ENCODE measurements at regions not wholly inside any gene's neighbourhood (a gene's known extent, or its start where the extent isn't known, plus 50 kb on each side); places are given as distances from the start of the nearest gene placed in this dataset.
"Not testable (repeated sequence)": the region's sequence is repeated elsewhere in the genome, so short reads cannot be mapped to it uniquely, and the experiment has no call there.

GRCh38 chr1:201641524-201642253, 102.8 kb downstream of the NAV1 start:
- peaks cover 57% of the 10 kb centered on the region for H3K4me1 ChIP-seq
- no peak overlapping the region for H3K4me3 ChIP-seq
- H3K36me3 ChIP-seq = no peaks in the 10 kb centered on the region
- no peak for DNase-seq
- no peaks in the 10 kb centered on the region for H3K9me3 ChIP-seq (replicated peaks)
- H3K27ac ChIP-seq (replicated peaks) = peak overlapping the region; percentile 77
- no peaks in the 10 kb centered on the region for H3K27me3 ChIP-seq (ENCODE audit: low read depth)
- TF ChIP-seq CTCF (IDR thresholded peaks at IDR 0.05; ENCODE audit: borderline replicate concordance) = no peak
- intact Hi-C loops (cut with micrococcal nuclease) = no loop called here

- Histone ChIP-seq H3K27ac (replicated peaks) (no peak overlapping the region), H3K4me3 (no peak overlapping the region), H3K27me3 (ENCODE audit: low read depth) (no peaks in the 10 kb centered on the region), H3K4me1 (peaks cover 57% of the 10 kb centered on the region), H3K36me3 (no peaks in the 10 kb centered on the region), H3K9me3 (replicated peaks) (no peaks in the 10 kb centered on the region)
- TF ChIP-seq CTCF (IDR thresholded peaks at IDR 0.05; ENCODE audit: borderline replicate concordance) = no peak
- no peak for DNase-seq
- intact Hi-C loops (cut with micrococcal nuclease) = no loop called here
Measured at GRCh38 chr1:201643835-201644104, 104.8 kb downstream of the NAV1 start.

- no peak overlapping the region for H3K27ac ChIP-seq (replicated peaks)
- no peaks in the 10 kb centered on the region for H3K36me3 ChIP-seq
- H3K27me3 ChIP-seq (ENCODE audit: low read depth) = no peaks in the 10 kb centered on the region
- DNase-seq = no peak
- peaks cover 57% of the 10 kb centered on the region for H3K4me1 ChIP-seq
- no peak for TF ChIP-seq CTCF (IDR thresholded peaks at IDR 0.05; ENCODE audit: borderline replicate concordance)
- intact Hi-C loops (cut with micrococcal nuclease) = no loop called here
- H3K4me3 ChIP-seq = no peak overlapping the region
- H3K9me3 ChIP-seq (replicated peaks) = no peaks in the 10 kb centered on the region
Measured at GRCh38 chr1:201644197-201644596, 105.3 kb downstream of the NAV1 start.

- H3K4me1 ChIP-seq = peaks cover 57% of the 10 kb centered on the region
- H3K4me3 ChIP-seq; intact Hi-C loops (cut with micrococcal nuclease): not testable (repeated sequence)
Measured at GRCh38 chr1:201645000-201645399, 106.1 kb downstream of the NAV1 start.

GRCh38 chr1:201645956-201646355, 107.0 kb downstream of the NAV1 start:
- no peaks in the 10 kb centered on the region for H3K36me3 ChIP-seq
- no peak for DNase-seq
- H3K27ac ChIP-seq (replicated peaks) = peak overlapping the region; percentile 89
- no peaks in the 10 kb centered on the region for H3K9me3 ChIP-seq (replicated peaks)
- H3K27me3 ChIP-seq (ENCODE audit: low read depth) = no peaks in the 10 kb centered on the region
- TF ChIP-seq CTCF (IDR thresholded peaks at IDR 0.05; ENCODE audit: borderline replicate concordance) = no peak
- peaks cover 61% of the 10 kb centered on the region for H3K4me1 ChIP-seq
- intact Hi-C loops (cut with micrococcal nuclease) = no loop called here
- H3K4me3 ChIP-seq = no peak overlapping the region

More at GRCh38 chr1:201645000-201645399, 106.1 kb downstream of the NAV1 start:
- not testable (repeated sequence) for H3K36me3 ChIP-seq; H3K9me3 ChIP-seq (replicated peaks); DNase-seq; H3K27me3 ChIP-seq (ENCODE audit: low read depth); H3K27ac ChIP-seq (replicated peaks)

GRCh38 chr1:201646411-201647022, 107.6 kb downstream of the NAV1 start:
- Histone ChIP-seq H3K4me3 (peak overlapping the region; percentile 82), H3K9me3 (replicated peaks) (no peaks in the 10 kb centered on the region), H3K27me3 (ENCODE audit: low read depth) (no peaks in the 10 kb centered on the region), H3K27ac (replicated peaks) (peak overlapping the region; percentile 89), H3K36me3 (no peaks in the 10 kb centered on the region), H3K4me1 (peaks cover 63% of the 10 kb centered on the region)
- intact Hi-C loops (cut with micrococcal nuclease) = no loop called here
- no peak for DNase-seq
- TF ChIP-seq CTCF (IDR thresholded peaks at IDR 0.05; ENCODE audit: borderline replicate concordance) = no peak

All from left ventricle myocardium inferior (tissue), 1 donor.